ENCODE measurements at regions not wholly inside any gene's neighbourhood (a gene's known extent, or its start where the extent isn't known, plus 50 kb on each side); places are given as distances from the start of the nearest gene placed in this dataset.

DNA sequence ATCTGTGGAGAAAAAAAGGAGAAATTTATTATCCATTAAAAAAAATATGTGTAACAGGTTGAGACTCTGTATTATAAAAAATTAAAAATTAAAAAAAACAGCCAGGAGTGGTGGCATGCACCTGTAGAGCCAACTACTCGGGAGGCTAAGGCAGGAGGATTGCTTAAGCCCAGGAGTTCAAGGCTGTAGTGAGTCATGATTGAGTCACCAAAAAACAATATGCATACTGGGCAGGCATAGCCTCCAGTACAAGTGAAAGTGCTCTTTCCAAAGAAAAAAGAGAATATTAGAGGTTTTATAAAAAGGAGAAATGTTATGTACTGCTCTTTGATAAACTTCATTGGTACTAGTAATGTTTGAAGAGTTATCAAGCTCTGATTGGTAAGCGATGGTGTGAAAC is 647.1 kb upstream of the ZWINT start:
- no peaks in the 10 kb centered on the region for H3K27me3 ChIP-seq
- H3K36me3 ChIP-seq = no peaks in the 10 kb centered on the region
- intact Hi-C loops (cut with DNase I; ENCODE audit: low total_unique reads) = no loop called here
- no peak for DNase-seq
- TF ChIP-seq, protein P1, sequence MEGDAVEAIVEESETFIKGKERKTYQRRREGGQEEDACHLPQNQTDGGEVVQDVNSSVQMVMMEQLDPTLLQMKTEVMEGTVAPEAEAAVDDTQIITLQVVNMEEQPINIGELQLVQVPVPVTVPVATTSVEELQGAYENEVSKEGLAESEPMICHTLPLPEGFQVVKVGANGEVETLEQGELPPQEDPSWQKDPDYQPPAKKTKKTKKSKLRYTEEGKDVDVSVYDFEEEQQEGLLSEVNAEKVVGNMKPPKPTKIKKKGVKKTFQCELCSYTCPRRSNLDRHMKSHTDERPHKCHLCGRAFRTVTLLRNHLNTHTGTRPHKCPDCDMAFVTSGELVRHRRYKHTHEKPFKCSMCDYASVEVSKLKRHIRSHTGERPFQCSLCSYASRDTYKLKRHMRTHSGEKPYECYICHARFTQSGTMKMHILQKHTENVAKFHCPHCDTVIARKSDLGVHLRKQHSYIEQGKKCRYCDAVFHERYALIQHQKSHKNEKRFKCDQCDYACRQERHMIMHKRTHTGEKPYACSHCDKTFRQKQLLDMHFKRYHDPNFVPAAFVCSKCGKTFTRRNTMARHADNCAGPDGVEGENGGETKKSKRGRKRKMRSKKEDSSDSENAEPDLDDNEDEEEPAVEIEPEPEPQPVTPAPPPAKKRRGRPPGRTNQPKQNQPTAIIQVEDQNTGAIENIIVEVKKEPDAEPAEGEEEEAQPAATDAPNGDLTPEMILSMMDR (IDR thresholded peaks at IDR 0.05) = no peak
- TF ChIP-seq POLR2A (IDR thresholded peaks at IDR 0.05) = no peak
- no peaks in the 10 kb centered on the region for H3K4me1 ChIP-seq
- H3K9me3 ChIP-seq = peaks cover 0 to 13% (median 0%) of the 10 kb centered on the region in 4 donors
- no peak overlapping the region for H3K27ac ChIP-seq
- no peak overlapping the region for H3K4me3 ChIP-seq
- 39 to 66% (median 59%) methylated on average over 2 of the region's 2 CpGs for WGBS, 5 donors

DNA sequence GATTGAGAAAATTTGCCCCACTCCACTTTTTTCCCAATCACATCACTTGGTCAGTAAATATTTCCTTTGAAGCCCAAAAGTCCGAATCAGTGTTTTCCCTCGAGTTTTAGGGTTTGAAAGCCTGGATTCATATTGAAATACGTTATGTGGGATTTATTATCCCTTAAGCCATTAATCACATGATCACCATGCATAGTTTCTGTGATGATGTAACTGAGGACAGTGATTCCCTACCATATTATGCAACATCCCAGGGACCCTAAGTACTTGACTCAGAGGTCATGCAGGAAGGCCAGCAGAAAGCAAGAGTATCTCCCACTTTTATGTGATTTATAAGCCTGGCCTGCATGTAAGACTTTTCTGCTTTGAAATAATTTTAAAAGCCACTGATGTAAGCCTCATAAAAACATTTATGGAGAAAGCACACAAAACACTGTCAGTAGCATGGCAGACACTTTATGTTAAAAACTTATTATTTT is 630.6 kb upstream of the ZWINT start:
- WGBS, 5 donors = 28 to 57% (median 45%) methylated on average over 3 of the region's 3 CpGs
- DNase-seq = peak in 1 of 2 donors; percentile 16
- no peaks in the 10 kb centered on the region for H3K4me1 ChIP-seq
- H3K27ac ChIP-seq = no peak overlapping the region
- no peak for TF ChIP-seq POLR2AphosphoS5 (IDR thresholded peaks at IDR 0.05)
- TF ChIP-seq, protein P1 (IDR thresholded peaks at IDR 0.05) = no peak
- TF ChIP-seq POLR2A (IDR thresholded peaks at IDR 0.05) = no peak
- no peak for TF ChIP-seq EP300 (IDR thresholded peaks at IDR 0.05)
- H3K36me3 ChIP-seq = no peaks in the 10 kb centered on the region
- intact Hi-C loops (cut with DNase I; ENCODE audit: low total_unique reads) = no loop called here
- peaks cover 0 to 4% (median 0%) of the 10 kb centered on the region in 4 donors for H3K9me3 ChIP-seq
- H3K4me3 ChIP-seq = no peak overlapping the region
- no peaks in the 10 kb centered on the region for H3K27me3 ChIP-seq

DNA sequence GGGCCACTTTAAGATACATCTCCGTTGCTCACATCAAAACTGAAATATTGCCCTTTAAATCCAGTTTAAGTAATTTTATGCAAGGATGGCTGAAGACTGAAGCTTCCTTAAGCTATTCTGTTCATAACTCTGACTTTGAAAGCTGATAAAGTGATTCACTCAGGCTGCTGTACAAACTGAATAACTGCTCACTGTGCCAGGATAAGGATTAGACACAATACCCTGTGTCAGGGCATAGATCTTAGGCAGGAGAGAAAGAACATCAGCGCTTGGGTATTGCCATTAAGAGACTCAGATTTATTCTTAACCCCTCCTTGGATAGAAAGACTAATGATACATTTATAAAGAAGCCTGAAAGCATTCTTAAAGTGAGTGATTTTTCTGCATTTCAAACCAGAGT is 614.5 kb upstream of the ZWINT start:
- no peak for TF ChIP-seq POLR2AphosphoS5 (IDR thresholded peaks at IDR 0.05)
- TF ChIP-seq EP300 (IDR thresholded peaks at IDR 0.05) = no peak
- TF ChIP-seq, protein P1 (IDR thresholded peaks at IDR 0.05) = no peak
- no peak for TF ChIP-seq POLR2A (IDR thresholded peaks at IDR 0.05)
- peaks cover 0 to 12% (median 3%) of the 10 kb centered on the region in 4 donors for H3K9me3 ChIP-seq
- intact Hi-C loops (cut with DNase I; ENCODE audit: low total_unique reads) = no loop called here
- DNase-seq = no peak
- H3K27me3 ChIP-seq = no peaks in the 10 kb centered on the region
- 65 to 87% (median 68%) methylated on average over 2 of the region's 2 CpGs for WGBS, 5 donors
- no peak overlapping the region for H3K4me3 ChIP-seq
- H3K36me3 ChIP-seq = no peaks in the 10 kb centered on the region
- H3K4me1 ChIP-seq = no peaks in the 10 kb centered on the region
- no peak overlapping the region for H3K27ac ChIP-seq

DNA sequence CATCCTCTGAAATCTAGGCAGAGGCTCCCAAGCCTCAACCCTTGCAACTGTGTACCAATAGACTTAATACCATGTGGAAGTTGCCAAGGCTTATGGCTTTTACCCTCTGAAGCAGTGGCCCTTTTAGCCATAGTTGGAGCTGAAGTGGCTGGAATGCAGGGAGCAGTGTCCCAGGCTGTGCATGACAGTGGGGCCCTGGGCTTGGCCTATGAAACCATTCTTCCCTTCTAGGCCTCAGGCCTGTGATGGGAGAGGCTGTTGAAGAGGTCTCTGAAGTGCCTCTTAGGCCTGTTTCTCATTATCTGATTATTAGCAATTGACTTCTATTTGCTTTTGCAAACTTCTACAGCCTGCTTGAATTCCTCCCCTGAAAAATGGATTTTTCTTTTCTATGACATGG is 612.7 kb upstream of the ZWINT start:
- TF ChIP-seq POLR2A (IDR thresholded peaks at IDR 0.05) (no peak), POLR2AphosphoS5 (IDR thresholded peaks at IDR 0.05) (no peak), EP300 (IDR thresholded peaks at IDR 0.05) (no peak)
- TF ChIP-seq, protein P1 (IDR thresholded peaks at IDR 0.05) = no peak
- Histone ChIP-seq H3K4me1 (no peaks in the 10 kb centered on the region), H3K4me3 (no peak overlapping the region), H3K36me3 (no peaks in the 10 kb centered on the region), H3K9me3 (peaks cover 0 to 12% (median 3%) of the 10 kb centered on the region in 4 donors), H3K27me3 (no peaks in the 10 kb centered on the region), H3K27ac (no peak overlapping the region)
- intact Hi-C loops (cut with DNase I; ENCODE audit: low total_unique reads) = no loop called here
- no peak for DNase-seq

Measured in stomach (tissue), 8 donors.